ENCODE measurements at regions not wholly inside any gene's neighbourhood (a gene's known extent, or its start where the extent isn't known, plus 50 kb on each side); places are given as distances from the start of the nearest gene placed in this dataset.

GRCh38 chr2:118772487-118773200 lies 74.8 kb downstream of the EN1 start:
- Histone ChIP-seq H3K4me1 (ENCODE audit: insufficient read depth, low read length, severe bottlenecking) (no peaks in the 10 kb centered on the region), H3K79me2 (ENCODE audit: insufficient read depth, low read length) (no peaks in the 10 kb centered on the region), H3K27ac (ENCODE audit: low read depth, low read length, poor library complexity, severe bottlenecking) (no peak overlapping the region), H3K36me3 (ENCODE audit: insufficient read depth, low read length) (no peaks in the 10 kb centered on the region), H2AFZ (ENCODE audit: low read length) (no peak overlapping the region), H3K4me3 (ENCODE audit: low read depth, low read length, poor library complexity, severe bottlenecking) (no peak overlapping the region), H3K4me2 (ENCODE audit: low read length) (no peak overlapping the region), H4K20me1 (ENCODE audit: insufficient read depth, low read length) (no peaks in the 10 kb centered on the region), H3K9me2 (ENCODE audit: low read depth, low read length) (no peaks in the 10 kb centered on the region), H3K9me3 (ENCODE audit: low read length) (no peaks in the 10 kb centered on the region), H3K9ac (ENCODE audit: low read length) (no peak overlapping the region), H3K27me3 (ENCODE audit: insufficient read depth, low read length) (no peaks in the 10 kb centered on the region), H3F3A (ENCODE audit: insufficient read depth, low read length) (no peaks in the 10 kb centered on the region)
- TF ChIP-seq CTCF (IDR thresholded peaks at IDR 0.05; ENCODE audit: low read length) (no peak), EZH2 (IDR thresholded peaks at IDR 0.05; ENCODE audit: borderline replicate concordance, low read length) (no peak)

GRCh38 chr2:118769707-118770400 lies 77.6 kb downstream of the EN1 start:
- no peaks in the 10 kb centered on the region; the same call in 1 of the 2 replicates for H3K27me3 ChIP-seq (ENCODE audit: insufficient read depth, low read length)
- no peaks in the 10 kb centered on the region for H3K9me2 ChIP-seq (ENCODE audit: low read depth, low read length)
- H3K9ac ChIP-seq (ENCODE audit: low read length), result no peak overlapping the region
- no peak overlapping the region for H3K4me3 ChIP-seq (ENCODE audit: low read depth, low read length, poor library complexity, severe bottlenecking)
- H3K27ac ChIP-seq (ENCODE audit: low read depth, low read length, poor library complexity, severe bottlenecking), result no peak overlapping the region
- no peaks in the 10 kb centered on the region for H4K20me1 ChIP-seq (ENCODE audit: insufficient read depth, low read length)
- H3F3A ChIP-seq (ENCODE audit: insufficient read depth, low read length), result no peaks in the 10 kb centered on the region
- H3K79me2 ChIP-seq (ENCODE audit: insufficient read depth, low read length), result no peaks in the 10 kb centered on the region
- no peaks in the 10 kb centered on the region for H3K9me3 ChIP-seq (ENCODE audit: low read length)
- TF ChIP-seq EZH2 (IDR thresholded peaks at IDR 0.05; ENCODE audit: borderline replicate concordance, low read length), result no peak
- TF ChIP-seq CTCF (IDR thresholded peaks at IDR 0.05; ENCODE audit: low read length), result no peak
- no peak overlapping the region for H2AFZ ChIP-seq (ENCODE audit: low read length)
- no peaks in the 10 kb centered on the region for H3K4me1 ChIP-seq (ENCODE audit: insufficient read depth, low read length, severe bottlenecking)
- no peaks in the 10 kb centered on the region for H3K36me3 ChIP-seq (ENCODE audit: insufficient read depth, low read length)
- H3K4me2 ChIP-seq (ENCODE audit: low read length), result no peak overlapping the region

GRCh38 chr2:118766871-118767270 lies 80.6 kb downstream of the EN1 start:
- H2AFZ ChIP-seq (ENCODE audit: low read length), result no peak overlapping the region
- no peaks in the 10 kb centered on the region for H3K36me3 ChIP-seq (ENCODE audit: insufficient read depth, low read length)
- H3K79me2 ChIP-seq (ENCODE audit: insufficient read depth, low read length), result no peaks in the 10 kb centered on the region
- no peak overlapping the region for H3K4me2 ChIP-seq (ENCODE audit: low read length)
- no peaks in the 10 kb centered on the region; the same call in 1 of the 2 replicates for H3K27me3 ChIP-seq (ENCODE audit: insufficient read depth, low read length)
- TF ChIP-seq EZH2 (IDR thresholded peaks at IDR 0.05; ENCODE audit: borderline replicate concordance, low read length), result no peak
- TF ChIP-seq CTCF (IDR thresholded peaks at IDR 0.05; ENCODE audit: low read length), result no peak
- no peaks in the 10 kb centered on the region for H3F3A ChIP-seq (ENCODE audit: insufficient read depth, low read length)
- H3K27ac ChIP-seq (ENCODE audit: low read depth, low read length, poor library complexity, severe bottlenecking), result no peak overlapping the region
- H4K20me1 ChIP-seq (ENCODE audit: insufficient read depth, low read length), result no peaks in the 10 kb centered on the region
- H3K4me1 ChIP-seq (ENCODE audit: insufficient read depth, low read length, severe bottlenecking), result no peaks in the 10 kb centered on the region
- no peak overlapping the region for H3K9ac ChIP-seq (ENCODE audit: low read length)
- H3K9me3 ChIP-seq (ENCODE audit: low read length), result no peaks in the 10 kb centered on the region
- H3K9me2 ChIP-seq (ENCODE audit: low read depth, low read length), result no peaks in the 10 kb centered on the region
- no peak overlapping the region for H3K4me3 ChIP-seq (ENCODE audit: low read depth, low read length, poor library complexity, severe bottlenecking)
